CD4-positive, alpha-beta T cell (primary cell): ENCODE measurements at regions not wholly inside any gene's neighbourhood (a gene's known extent, or its start where the extent isn't known, plus 50 kb on each side); places are given as distances from the start of the nearest gene placed in this dataset.
"Not testable (repeated sequence)": the region's sequence is repeated elsewhere in the genome, so short reads cannot be mapped to it uniquely, and the experiment has no call there.

ENCODE experiments used
- ATAC-seq: fragments of 200-7000 bp; cut with Tn5 transposase; one replicate; pipeline ENCODE4 v1.10.0; 2022; ENCODE audit warnings: mild to moderate bottlenecking; ENCODE audit not compliant: poor library complexity
- CTCF ChIA-PET: fragments of 350-600 bp; sonication (Branson Sonifier 250); formaldehyde crosslinking; loops from one replicate; lab custom pipeline; 2021; ENCODE audit warnings: antibody characterized with exemption, inconsistent platforms; lab: Charles Lee
- POLR2A ChIA-PET: fragments of 350-600 bp; sonication (Branson Sonifier 250); formaldehyde crosslinking; loops from one replicate; lab custom pipeline; 2021; ENCODE audit warnings: antibody characterized with exemption, inconsistent platforms; lab: Charles Lee
- DNase-seq, 14 experiments: peaks; one replicate each; pipeline ENCODE4 v3.0.0-alpha.2; 2013 to 2020; ENCODE audit warnings: mixed read lengths in 2 of 14
- H3K27ac ChIP-seq, 2 donors: one replicate each; pipeline versions ENCODE4 v1.5.1 to v1.7.0; 2013; ENCODE audit warnings: low read length in 2 of 2, low read depth in 1 of 2, mild to moderate bottlenecking in 1 of 2
- H3K27me3 ChIP-seq, 2 experiments: 1 replicate in 1 of 2; 2 replicates in 1 of 2; pipeline versions ENCODE4 v1.6.1 to v1.7.0; 2013; ENCODE audit warnings: low read length in 2 of 2, control low read depth in 1 of 2, mild to moderate bottlenecking in 1 of 2, moderate library complexity in 1 of 2; ENCODE audit not compliant: insufficient read depth in 2 of 2, control insufficient read depth in 1 of 2
- H3K36me3 ChIP-seq: one replicate; pipeline ENCODE4 v1.6.1; 2013; ENCODE audit warnings: low read length, control low read depth; ENCODE audit not compliant: insufficient read depth
- H3K4me1 ChIP-seq: one replicate; pipeline ENCODE4 v1.6.1; 2013; ENCODE audit warnings: low read length, control low read depth; ENCODE audit not compliant: insufficient read depth
- H3K4me3 ChIP-seq: one replicate; pipeline ENCODE4 v1.5.1; 2013; ENCODE audit warnings: mild to moderate bottlenecking, low read length, moderate library complexity
- H3K9me3 ChIP-seq, 2 experiments: 1 replicate in 1 of 2; 2 replicates in 1 of 2; pipeline versions ENCODE4 v1.6.1 to v1.7.0; 2013; ENCODE audit warnings: low read length in 2 of 2, mild to moderate bottlenecking in 2 of 2, control low read depth in 1 of 2, moderate library complexity in 1 of 2; ENCODE audit not compliant: control insufficient read depth in 1 of 2, insufficient read depth in 1 of 2
- H3K27ac Mint-ChIP-seq: one replicate; pipeline ENCODE4 v1.8.0; 2020; ENCODE audit warnings: mixed read lengths
- H3K27me3 Mint-ChIP-seq: one replicate; pipeline ENCODE4 v1.8.0; 2021; ENCODE audit warnings: mixed read lengths
- H3K36me3 Mint-ChIP-seq: one replicate; pipeline ENCODE4 v1.8.0; 2021; ENCODE audit warnings: low read depth, mixed read lengths
- H3K4me1 Mint-ChIP-seq: one replicate; pipeline ENCODE4 v1.8.0; 2021; ENCODE audit warnings: low read depth, mixed read lengths
- H3K4me3 Mint-ChIP-seq: one replicate; pipeline ENCODE4 v1.8.0; 2020; ENCODE audit warnings: mild to moderate bottlenecking, mixed read lengths
- H3K9me3 Mint-ChIP-seq: one replicate; pipeline ENCODE4 v1.8.0; 2020; ENCODE audit warnings: mixed read lengths
- CTCF ChIP-seq: fragments of 200-600 bp; IDR thresholded peaks from one replicate; pipeline ENCODE4 v1.8.0; 2022; ENCODE audit warnings: antibody characterized with exemption, mild to moderate bottlenecking
- intact Hi-C, 2 experiments: fragments of 100-400 bp; cut with DNase I in 1 of 2; cut with micrococcal nuclease in 1 of 2; formaldehyde crosslinking; loops; one replicate each; pipeline versions ENCODE4 v1.15.1 to v1.9.0; 2023 to 2025; cut with DNase I, micrococcal nuclease

GRCh38 chr7:67907792-67908191 is 911.2 kb downstream of the TYW1 start:
- POLR2A ChIA-PET = no interaction called here

GRCh38 chr7:67912437-67912836 is 915.8 kb downstream of the TYW1 start:
- ChIA-PET CTCF (no interaction called here), POLR2A (no interaction called here)
- TF ChIP-seq CTCF = no peak
- Mint-ChIP-seq H3K27ac (no peak overlapping the region), H3K9me3 (peaks cover 16% of the 10 kb centered on the region), H3K36me3 (no peaks in the 10 kb centered on the region), H3K4me1 (no peaks in the 10 kb centered on the region), H3K4me3 (no peak overlapping the region), H3K27me3 (no peaks in the 10 kb centered on the region)
- intact Hi-C loops = no loop called here
- no peaks in the 10 kb centered on the region for H3K27me3 ChIP-seq
- H3K27ac ChIP-seq = no peak overlapping the region
- no peak overlapping the region for H3K4me3 ChIP-seq
- H3K36me3 ChIP-seq = no peaks in the 10 kb centered on the region
- no peaks in the 10 kb centered on the region for H3K4me1 ChIP-seq
- peaks cover 10 to 12% of the 10 kb centered on the region in 2 experiments for H3K9me3 ChIP-seq
- ATAC-seq = no peak
- no peak for DNase-seq

More at GRCh38 chr7:67907792-67908191, 911.2 kb downstream of the TYW1 start:
- intact Hi-C loops = no loop called here
- peaks cover 13% of the 10 kb centered on the region for H3K9me3 Mint-ChIP-seq
- CTCF ChIA-PET = no interaction called here
- no peaks in the 10 kb centered on the region for H3K4me1 Mint-ChIP-seq
- no peaks in the 10 kb centered on the region for H3K27me3 Mint-ChIP-seq
- H3K27me3 ChIP-seq = no peaks in the 10 kb centered on the region
- H3K4me3 Mint-ChIP-seq = no peak overlapping the region
- H3K4me3 ChIP-seq = no peak overlapping the region
- DNase-seq (no peak), ATAC-seq (no peak)
- TF ChIP-seq CTCF = no peak
- H3K9me3 ChIP-seq = peaks cover 0 to 17% of the 10 kb centered on the region in 2 experiments
- H3K27ac ChIP-seq = no peak overlapping the region
- no peaks in the 10 kb centered on the region for H3K36me3 Mint-ChIP-seq
- H3K36me3 ChIP-seq = no peaks in the 10 kb centered on the region
- H3K27ac Mint-ChIP-seq = no peak overlapping the region
- no peaks in the 10 kb centered on the region for H3K4me1 ChIP-seq

- H3K4me1 ChIP-seq = no peaks in the 10 kb centered on the region
- no peak overlapping the region for H3K27ac ChIP-seq
- H3K4me3 ChIP-seq = no peak overlapping the region
- peaks cover 21% of the 10 kb centered on the region for H3K9me3 Mint-ChIP-seq
- H3K27ac Mint-ChIP-seq = no peak overlapping the region
- H3K4me1 Mint-ChIP-seq = no peaks in the 10 kb centered on the region
- intact Hi-C loops = no loop called here
- TF ChIP-seq CTCF = no peak
- no peaks in the 10 kb centered on the region for H3K36me3 ChIP-seq
- H3K9me3 ChIP-seq = peaks cover 16% of the 10 kb centered on the region in 2 experiments
- ATAC-seq (no peak), DNase-seq (no peak)
- no peaks in the 10 kb centered on the region for H3K27me3 Mint-ChIP-seq
- POLR2A ChIA-PET = no interaction called here
- H3K27me3 ChIP-seq = no peaks in the 10 kb centered on the region
- H3K4me3 Mint-ChIP-seq = no peak overlapping the region
- peaks cover 4% of the 10 kb centered on the region for H3K36me3 Mint-ChIP-seq
- CTCF ChIA-PET = no interaction called here
These were observed 917.0 kb downstream of the TYW1 start for GRCh38 chr7:67913604-67914003.

- DNase-seq, H3K4me3 ChIP-seq, H3K4me1 ChIP-seq, POLR2A ChIA-PET, intact Hi-C loops, H3K27ac ChIP-seq, H3K36me3 Mint-ChIP-seq, ATAC-seq, H3K27ac Mint-ChIP-seq, H3K27me3 Mint-ChIP-seq, H3K4me3 Mint-ChIP-seq, H3K4me1 Mint-ChIP-seq, H3K36me3 ChIP-seq, H3K27me3 ChIP-seq, CTCF ChIA-PET: not testable (repeated sequence)
- peaks cover 13 to 24% of the 10 kb centered on the region in 2 experiments for H3K9me3 ChIP-seq
- H3K9me3 Mint-ChIP-seq = peaks cover 20% of the 10 kb centered on the region
These were observed 919.5 kb downstream of the TYW1 start for GRCh38 chr7:67916111-67916510.
